ENCODE measurements at regions not wholly inside any gene's neighbourhood (a gene's known extent, or its start where the extent isn't known, plus 50 kb on each side); places are given as distances from the start of the nearest gene placed in this dataset.

DNA sequence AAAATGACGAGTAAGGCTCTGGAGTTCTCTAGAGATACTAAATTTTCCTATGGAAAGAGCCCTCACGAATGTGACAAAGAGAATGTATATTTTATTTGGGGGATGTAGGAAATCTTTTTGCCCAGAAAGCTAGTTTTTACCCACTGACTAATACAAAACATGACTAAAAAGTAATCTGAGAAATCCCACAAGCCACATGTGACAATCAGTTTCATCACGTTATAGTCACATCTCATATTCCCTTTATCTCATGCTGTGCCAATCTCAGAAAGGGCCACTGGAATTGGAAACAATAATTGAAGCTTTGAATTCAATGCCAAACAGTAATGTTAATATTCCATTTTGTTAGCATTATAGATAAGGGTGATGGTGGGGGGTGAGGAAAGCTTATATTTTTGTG lies 509.0 kb upstream of the GOLIM4 start:
- TF ChIP-seq POLR2A (IDR thresholded peaks at IDR 0.05), result no peak
- TF ChIP-seq, protein P1, sequence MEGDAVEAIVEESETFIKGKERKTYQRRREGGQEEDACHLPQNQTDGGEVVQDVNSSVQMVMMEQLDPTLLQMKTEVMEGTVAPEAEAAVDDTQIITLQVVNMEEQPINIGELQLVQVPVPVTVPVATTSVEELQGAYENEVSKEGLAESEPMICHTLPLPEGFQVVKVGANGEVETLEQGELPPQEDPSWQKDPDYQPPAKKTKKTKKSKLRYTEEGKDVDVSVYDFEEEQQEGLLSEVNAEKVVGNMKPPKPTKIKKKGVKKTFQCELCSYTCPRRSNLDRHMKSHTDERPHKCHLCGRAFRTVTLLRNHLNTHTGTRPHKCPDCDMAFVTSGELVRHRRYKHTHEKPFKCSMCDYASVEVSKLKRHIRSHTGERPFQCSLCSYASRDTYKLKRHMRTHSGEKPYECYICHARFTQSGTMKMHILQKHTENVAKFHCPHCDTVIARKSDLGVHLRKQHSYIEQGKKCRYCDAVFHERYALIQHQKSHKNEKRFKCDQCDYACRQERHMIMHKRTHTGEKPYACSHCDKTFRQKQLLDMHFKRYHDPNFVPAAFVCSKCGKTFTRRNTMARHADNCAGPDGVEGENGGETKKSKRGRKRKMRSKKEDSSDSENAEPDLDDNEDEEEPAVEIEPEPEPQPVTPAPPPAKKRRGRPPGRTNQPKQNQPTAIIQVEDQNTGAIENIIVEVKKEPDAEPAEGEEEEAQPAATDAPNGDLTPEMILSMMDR (IDR thresholded peaks at IDR 0.05), result no peak
- no peak for TF ChIP-seq POLR2AphosphoS5 (IDR thresholded peaks at IDR 0.05)

Measured in suprapubic skin (tissue), 4 donors.